ENCODE measurements at regions not wholly inside any gene's neighbourhood (a gene's known extent, or its start where the extent isn't known, plus 50 kb on each side); places are given as distances from the start of the nearest gene placed in this dataset.

- Histone ChIP-seq H3K27me3 (replicated peaks in 1 of 2; ENCODE audit: control insufficient read depth in 2 of 2, insufficient read depth in 2 of 2, low read length in 1 of 2) (no peaks in the 10 kb centered on the region; a peak in 1 of 4 replicates), H3K4me1 (ENCODE audit: control insufficient read depth, insufficient read depth, low read length) (no peaks in the 10 kb centered on the region), H4K20me1 (ENCODE audit: control insufficient read depth, insufficient read depth) (no peaks in the 10 kb centered on the region), H3K79me2 (ENCODE audit: control insufficient read depth, insufficient read depth, low read length) (no peaks in the 10 kb centered on the region), H3K9me3 (replicated peaks; ENCODE audit: control insufficient read depth, insufficient read depth, low read length) (no peaks in the 10 kb centered on the region), H3K27ac (ENCODE audit: control insufficient read depth, insufficient read depth) (no peak overlapping the region), H3K4me3 (no peak overlapping the region), H3K4me2 (ENCODE audit: control insufficient read depth, insufficient read depth) (no peak overlapping the region), H2AFZ (ENCODE audit: control insufficient read depth, low read depth, low read length) (no peak overlapping the region), H3K36me3 (ENCODE audit: control insufficient read depth in 2 of 2, insufficient read depth in 2 of 2, low read length in 1 of 2) (no peaks in the 10 kb centered on the region), H3K9ac (ENCODE audit: control insufficient read depth, insufficient read depth, low read length) (no peak overlapping the region)
- TF ChIP-seq SP1 (IDR thresholded peaks at IDR 0.05; ENCODE audit: low read depth, low read length) (no peak), E4F1 (IDR thresholded peaks at IDR 0.05; ENCODE audit: borderline replicate concordance, partially characterized antibody) (no peak), KLF5 (IDR thresholded peaks at IDR 0.05; ENCODE audit: partially characterized antibody) (no peak), ZNF274 (IDR thresholded peaks at IDR 0.05; ENCODE audit: insufficient read depth, insufficient read length) (no peak), SUPT20H (IDR thresholded peaks at IDR 0.05; ENCODE audit: borderline replicate concordance, control insufficient read depth, low read depth, low read length) (no peak), SPI1 (IDR thresholded peaks at IDR 0.05; ENCODE audit: borderline replicate concordance, insufficient read depth, low read depth, low read length) (no peak), NFXL1 (IDR thresholded peaks at IDR 0.05; ENCODE audit: borderline replicate concordance) (no peak), YY1 (IDR thresholded peaks at IDR 0.05; ENCODE audit: low read depth, low read length) (no peak), KAT2A (conservative IDR thresholded peaks at IDR 0.05; ENCODE audit: control insufficient read depth, low read depth, low read length) (no peak), MTA2 (IDR thresholded peaks at IDR 0.05; ENCODE audit: low read depth) (no peak), CEBPZ (IDR thresholded peaks at IDR 0.05; ENCODE audit: low read depth, low read length) (no peak), IRF4 (IDR thresholded peaks at IDR 0.05; ENCODE audit: low read depth, low read length) (no peak), ZZZ3 (IDR thresholded peaks at IDR 0.05; ENCODE audit: control insufficient read depth, insufficient read length, low read depth) (no peak), CEBPB (IDR thresholded peaks at IDR 0.05; ENCODE audit: borderline replicate concordance in 1 of 2, low read depth in 2 of 2, low read length in 2 of 2) (no peak)
- WGBS (ENCODE audit: insufficient coverage, insufficient replicate concordance, low lambda C conversion rate, missing lambda C conversion rate): 57% methylated on average over 7 of the region's 7 CpGs
- ATAC-seq: no peak
- ChIA-PET POLR2A (interaction anchor here (1.3 kb wide), 1 partner anchor 37 kb away, joined by 3 read pairs; no protein-coding TSS in a partner anchor), SMC1A (ENCODE audit: uncharacterized antibody, unreplicated experiment) (interaction anchor here (0.8 to 2.9 kb wide), 6 partner anchors 36 to 628 kb away, joined by 3 to 11 read pairs (median 5); no protein-coding TSS in a partner anchor), RAD21 (ENCODE audit: unreplicated experiment) (interaction anchor here (0.9 to 2.0 kb wide), 2 partner anchors 61 to 133 kb away, joined by 5 to 7 read pairs; no protein-coding TSS in a partner anchor), CTCF (interaction anchor here (0.8 to 3.4 kb wide), 16 partner anchors 8 to 628 kb away, joined by 3 to 16 read pairs (median 3); partner anchors contain the start of gene HSPA9)
- no peak for DNase-seq (ENCODE audit: low read depth, low spot score)
- BruUV-seq (replicated peaks): no TSS peak
- FAIRE-seq: no peak
- intact Hi-C loops (cut with micrococcal nuclease; ENCODE audit: unreplicated experiment): loop anchor here (1.0 to 10.0 kb wide), 3 partner anchors 87 to 622 kb away; no protein-coding TSS in a partner anchor
- in situ Hi-C loops (cut with MboI): loop anchor here (25.0 kb wide), 1 partner anchor 622 kb away; no protein-coding TSS in a partner anchor
These were observed 65.5 kb upstream of the HSPA9 start for GRCh38 chr5:138640646-138641254.

All from GM12878 (cell line).